22Rv1 (cell line): ENCODE measurements at regions not wholly inside any gene's neighbourhood (a gene's known extent, or its start where the extent isn't known, plus 50 kb on each side); places are given as distances from the start of the nearest gene placed in this dataset.

Source experiments
- H3K27ac ChIP-seq: fragments of 450-650 bp; 2 replicates; pipeline ENCODE4 v1.5.1; 2017
- ZFX ChIP-seq: fragments of 450-650 bp; IDR thresholded peaks from 2 replicates; pipeline ENCODE4 v1.6.1; 2017; ENCODE audit warnings: antibody characterized with exemption, borderline replicate concordance
- TF ChIP-seq, protein P1 (sequence below): fragments of 450-650 bp; IDR thresholded peaks from 2 replicates; pipeline ENCODE4 v1.5.1; 2017; ENCODE audit warnings: mild to moderate bottlenecking

DNA sequence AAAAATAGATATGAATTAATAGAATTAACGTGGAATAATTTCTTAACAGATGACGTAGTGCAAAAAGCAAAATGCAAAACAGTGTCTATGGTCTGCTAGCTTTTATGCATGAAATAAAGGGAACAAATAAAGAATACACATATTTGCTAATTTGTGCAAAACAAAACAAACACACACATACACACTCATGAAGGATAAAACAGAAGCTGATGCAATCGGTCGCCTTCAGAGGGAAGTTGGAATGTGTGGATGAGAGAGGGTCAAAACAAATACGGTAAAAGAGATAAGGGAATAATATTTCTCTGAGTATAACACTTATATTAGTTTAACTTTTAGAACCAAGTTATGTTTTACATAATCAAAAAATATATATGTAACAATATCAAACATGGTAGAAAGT is 1160.9 kb upstream of the PCDH9 start:
- TF ChIP-seq, protein P1, sequence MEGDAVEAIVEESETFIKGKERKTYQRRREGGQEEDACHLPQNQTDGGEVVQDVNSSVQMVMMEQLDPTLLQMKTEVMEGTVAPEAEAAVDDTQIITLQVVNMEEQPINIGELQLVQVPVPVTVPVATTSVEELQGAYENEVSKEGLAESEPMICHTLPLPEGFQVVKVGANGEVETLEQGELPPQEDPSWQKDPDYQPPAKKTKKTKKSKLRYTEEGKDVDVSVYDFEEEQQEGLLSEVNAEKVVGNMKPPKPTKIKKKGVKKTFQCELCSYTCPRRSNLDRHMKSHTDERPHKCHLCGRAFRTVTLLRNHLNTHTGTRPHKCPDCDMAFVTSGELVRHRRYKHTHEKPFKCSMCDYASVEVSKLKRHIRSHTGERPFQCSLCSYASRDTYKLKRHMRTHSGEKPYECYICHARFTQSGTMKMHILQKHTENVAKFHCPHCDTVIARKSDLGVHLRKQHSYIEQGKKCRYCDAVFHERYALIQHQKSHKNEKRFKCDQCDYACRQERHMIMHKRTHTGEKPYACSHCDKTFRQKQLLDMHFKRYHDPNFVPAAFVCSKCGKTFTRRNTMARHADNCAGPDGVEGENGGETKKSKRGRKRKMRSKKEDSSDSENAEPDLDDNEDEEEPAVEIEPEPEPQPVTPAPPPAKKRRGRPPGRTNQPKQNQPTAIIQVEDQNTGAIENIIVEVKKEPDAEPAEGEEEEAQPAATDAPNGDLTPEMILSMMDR: no peak
- TF ChIP-seq ZFX: no peak
- no peak overlapping the region for H3K27ac ChIP-seq

DNA sequence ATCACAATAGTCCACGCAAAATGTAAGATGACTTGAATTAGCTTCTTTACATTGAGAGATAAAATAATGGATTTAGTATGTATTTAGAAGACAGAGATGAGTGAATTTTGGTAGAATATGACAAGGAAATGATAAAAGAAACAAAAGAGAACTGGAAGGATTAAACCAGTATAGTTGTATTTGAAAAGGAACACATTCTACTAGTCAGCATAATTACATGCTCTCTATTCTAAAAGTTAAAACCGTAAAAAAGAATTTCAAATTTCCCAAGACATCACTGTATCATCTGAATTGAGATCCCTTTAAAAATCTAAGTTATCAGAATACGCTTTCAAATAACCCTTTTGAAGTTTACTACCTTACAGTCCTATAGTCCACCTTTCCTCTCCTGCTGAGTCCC is 1156.7 kb upstream of the PCDH9 start:
- H3K27ac ChIP-seq: no peak overlapping the region
- TF ChIP-seq, protein P1: no peak

DNA sequence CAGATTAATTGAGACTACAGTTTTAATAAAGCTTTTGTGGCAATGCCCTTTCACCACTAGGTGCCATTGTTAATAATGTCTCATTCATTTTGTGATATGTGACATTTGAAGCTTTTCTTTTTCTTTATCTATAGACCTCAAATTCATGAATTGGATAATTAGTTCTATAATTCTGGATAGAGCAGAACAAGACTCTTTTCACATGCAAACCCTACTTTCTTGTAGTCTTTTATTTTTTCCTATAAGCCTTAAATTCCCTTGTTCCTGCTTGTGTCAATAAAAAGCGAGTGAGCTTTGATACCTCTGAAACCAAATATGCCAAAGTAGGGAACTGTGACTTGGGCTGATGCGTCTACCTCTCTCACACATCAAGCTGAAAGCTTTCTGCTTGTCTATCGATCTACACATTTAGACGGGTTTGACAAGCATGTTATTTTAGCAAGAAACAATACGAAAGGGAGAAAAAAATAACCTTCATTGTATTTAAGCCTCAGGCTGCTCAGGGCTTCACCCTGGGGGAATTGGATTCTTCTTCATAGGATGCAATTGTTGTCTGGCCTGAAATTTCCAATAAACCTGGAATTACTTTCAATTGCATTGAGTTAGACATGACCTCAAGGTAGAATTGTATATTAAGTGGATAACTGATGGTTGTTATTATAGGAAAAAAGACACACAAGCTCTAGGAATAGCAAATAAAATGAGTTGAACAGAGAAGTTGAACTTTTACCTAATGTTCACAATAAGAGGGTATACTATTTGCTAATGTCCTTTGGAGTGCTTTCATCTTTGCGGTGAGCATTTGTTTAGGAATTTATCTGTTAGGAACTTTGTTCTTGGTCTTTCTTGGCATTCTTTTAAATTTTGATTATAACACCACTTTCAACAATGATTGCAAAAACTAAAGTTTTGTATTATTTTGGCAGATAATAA is 1150.2 kb upstream of the PCDH9 start:
- no peak overlapping the region for H3K27ac ChIP-seq
- TF ChIP-seq ZFX: no peak
- TF ChIP-seq, protein P1: no peak

DNA sequence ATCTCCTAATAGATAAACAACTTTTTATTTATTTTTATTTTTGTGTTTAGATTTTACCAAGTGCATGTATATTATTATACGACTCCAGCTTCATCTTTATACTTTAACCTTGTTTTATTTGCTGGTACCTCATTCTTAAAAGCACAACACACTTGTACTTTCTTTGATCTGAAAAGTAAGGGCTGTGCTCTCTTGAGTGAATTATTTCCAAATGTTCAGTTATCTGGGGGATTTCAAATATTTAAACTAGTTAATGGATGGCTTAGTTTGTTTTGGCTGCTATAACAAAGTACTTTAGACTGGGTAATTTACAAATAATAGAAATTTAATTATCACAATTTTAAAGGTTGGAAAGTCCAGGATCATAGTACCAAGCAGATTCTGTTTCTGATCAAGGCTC is 1148.2 kb upstream of the PCDH9 start:
- H3K27ac ChIP-seq: no peak overlapping the region
- TF ChIP-seq, protein P1: no peak
- no peak for TF ChIP-seq ZFX

DNA sequence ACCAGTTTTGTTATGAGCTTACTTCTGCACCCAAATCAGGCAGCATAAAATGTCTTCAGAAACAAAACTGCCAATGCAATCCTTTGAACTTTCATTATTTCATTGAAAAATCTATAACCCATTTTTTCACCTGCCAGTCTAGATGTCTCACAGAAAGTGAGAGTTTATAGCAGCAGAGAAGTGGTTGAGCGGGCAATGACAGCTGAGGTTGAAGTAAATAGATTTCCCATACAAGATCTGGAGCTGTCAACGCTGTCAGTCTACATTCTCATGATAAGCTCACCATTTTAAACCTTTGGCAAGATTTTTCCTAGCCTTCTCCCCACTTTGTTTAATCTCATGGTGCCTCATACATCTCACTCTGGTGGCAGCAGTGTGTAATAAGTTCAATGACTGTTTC is 1144.9 kb upstream of the PCDH9 start:
- H3K27ac ChIP-seq: no peak overlapping the region
- no peak for TF ChIP-seq ZFX
- TF ChIP-seq, protein P1: no peak

DNA sequence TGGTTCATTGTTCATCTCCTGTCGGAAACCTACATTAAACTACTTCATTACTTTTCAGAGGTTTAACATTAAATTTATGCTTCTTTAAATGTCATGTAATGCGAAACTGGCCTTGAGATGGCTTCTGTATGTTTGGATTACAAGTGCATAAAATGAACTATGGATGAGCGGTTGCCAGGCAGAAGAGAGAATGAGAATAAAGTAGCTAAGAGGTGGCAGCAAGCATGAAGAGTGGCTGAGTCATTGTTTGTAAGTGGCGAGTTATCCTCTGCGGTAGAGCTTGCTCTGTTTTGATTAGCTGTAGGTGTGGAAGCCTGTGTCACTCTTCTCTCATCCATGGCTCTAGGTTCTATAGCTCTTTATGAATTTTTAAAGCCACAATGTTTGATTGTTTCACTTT is 1139.6 kb upstream of the PCDH9 start:
- H3K27ac ChIP-seq: no peak overlapping the region
- TF ChIP-seq, protein P1: no peak
- TF ChIP-seq ZFX: no peak

DNA sequence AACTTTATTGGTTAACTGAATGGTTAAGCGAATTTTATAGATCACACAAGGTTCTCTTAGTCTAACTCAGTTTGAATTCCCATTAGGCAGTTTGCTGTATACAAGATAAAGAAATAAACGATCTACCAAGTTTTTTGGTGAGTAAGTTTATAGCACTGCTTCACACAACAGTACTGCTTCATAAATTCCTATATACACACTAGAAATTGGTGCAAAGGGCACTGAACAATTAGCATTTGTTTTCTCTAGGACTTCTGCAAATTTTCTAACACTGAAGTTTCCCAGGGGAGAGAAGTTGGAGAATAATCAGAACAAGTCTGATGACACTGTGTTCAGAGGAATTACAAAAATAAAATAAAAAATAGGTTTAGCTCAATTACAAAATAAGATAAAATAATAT is 1138.8 kb upstream of the PCDH9 start:
- H3K27ac ChIP-seq: no peak overlapping the region
- TF ChIP-seq, protein P1: no peak
- no peak for TF ChIP-seq ZFX
